H9 (cell line): ENCODE measurements at regions not wholly inside any gene's neighbourhood (a gene's known extent, or its start where the extent isn't known, plus 50 kb on each side); places are given as distances from the start of the nearest gene placed in this dataset.

ENCODE experiments used
- DNase-seq: peaks from one replicate; pipeline ENCODE4 v3.0.0-alpha.2; 2017
- H2AFZ ChIP-seq: one replicate; pipeline ENCODE4 v1.6.1; 2013; ENCODE audit warnings: mild to moderate bottlenecking, low read length, control low read depth, moderate library complexity
- H2AK5ac ChIP-seq: 2 replicates; pipeline ENCODE4 v1.6.1; 2013; ENCODE audit warnings: low read length, control low read depth, mixed read lengths; ENCODE audit not compliant: insufficient read length
- H2BK120ac ChIP-seq: one replicate; pipeline ENCODE4 v1.6.1; 2013; ENCODE audit warnings: low read depth, mild to moderate bottlenecking, low read length, control low read depth, inconsistent platforms; ENCODE audit not compliant: poor library complexity, severe bottlenecking
- H2BK12ac ChIP-seq: 2 replicates; pipeline ENCODE4 v1.6.1; 2013; ENCODE audit warnings: low read length, control low read depth, mixed read lengths, low read depth; ENCODE audit not compliant: insufficient read length
- H2BK15ac ChIP-seq: 2 replicates; pipeline ENCODE4 v1.6.1; 2013; ENCODE audit warnings: low read depth, low read length, control low read depth
- H2BK20ac ChIP-seq: one replicate; pipeline ENCODE4 v1.6.1; 2013; ENCODE audit warnings: low read depth, mild to moderate bottlenecking, low read length, control low read depth, inconsistent platforms; ENCODE audit not compliant: poor library complexity, severe bottlenecking
- H2BK5ac ChIP-seq: 2 replicates; pipeline ENCODE4 v1.6.1; 2013; ENCODE audit warnings: low read length, control low read depth, mixed read lengths; ENCODE audit not compliant: insufficient read length
- H3K14ac ChIP-seq: 2 replicates; pipeline ENCODE4 v1.6.1; 2013; ENCODE audit warnings: low read length, control low read depth; ENCODE audit not compliant: insufficient read depth
- H3K18ac ChIP-seq: 2 replicates; pipeline ENCODE4 v1.6.1; 2013; ENCODE audit warnings: low read depth, mild to moderate bottlenecking, mixed read lengths, low read length, control low read depth; ENCODE audit not compliant: insufficient read length
- H3K23ac ChIP-seq: 2 replicates; pipeline ENCODE4 v1.6.1; 2013; ENCODE audit warnings: low read length, control low read depth, mixed read lengths, low read depth; ENCODE audit not compliant: insufficient read length
- H3K23me2 ChIP-seq: 2 replicates; pipeline ENCODE4 v1.6.1; 2013; ENCODE audit warnings: low read depth, mild to moderate bottlenecking, mixed read lengths, low read length, control low read depth; ENCODE audit not compliant: insufficient read length, poor library complexity, severe bottlenecking
- H3K27ac ChIP-seq: 2 replicates; pipeline ENCODE4 v1.5.1; 2013; ENCODE audit warnings: low read length, control low read depth, mixed read lengths, low read depth; ENCODE audit not compliant: insufficient read length
- H3K27me3 ChIP-seq: 2 replicates; pipeline ENCODE4 v1.6.1; 2013; ENCODE audit warnings: low read length, control low read depth, inconsistent platforms; ENCODE audit not compliant: insufficient read depth
- H3K4ac ChIP-seq: 2 replicates; pipeline ENCODE4 v1.6.1; 2013; ENCODE audit warnings: low read depth, mild to moderate bottlenecking, control low read depth, inconsistent platforms, low read length, moderate library complexity
- H3K4me1 ChIP-seq: 2 replicates; pipeline ENCODE4 v1.6.1; 2013; ENCODE audit warnings: low read length, control low read depth, inconsistent platforms; ENCODE audit not compliant: insufficient read depth
- H3K4me2 ChIP-seq: 2 replicates; pipeline ENCODE4 v1.6.1; 2013; ENCODE audit warnings: low read length, control low read depth, mixed read lengths; ENCODE audit not compliant: insufficient read length, insufficient read depth
- H3K56ac ChIP-seq: 2 replicates; pipeline ENCODE4 v1.6.1; 2013; ENCODE audit warnings: low read depth, mild to moderate bottlenecking, mixed read lengths, low read length, control low read depth; ENCODE audit not compliant: insufficient read length
- H3K79me1 ChIP-seq: 2 replicates; pipeline ENCODE4 v1.6.1; 2013; ENCODE audit warnings: low read depth, mild to moderate bottlenecking, moderate library complexity, low read length, control low read depth, inconsistent platforms; ENCODE audit not compliant: insufficient read depth, poor library complexity, severe bottlenecking
- H3K79me2 ChIP-seq: 2 replicates; pipeline ENCODE4 v1.6.1; 2013; ENCODE audit warnings: low read length, control low read depth, inconsistent platforms; ENCODE audit not compliant: insufficient read depth
- H3K9ac ChIP-seq: 2 replicates; pipeline ENCODE4 v1.6.1; 2013; ENCODE audit warnings: low read length, control low read depth, mixed read lengths; ENCODE audit not compliant: insufficient read length; ENCODE audit errors: extremely low read depth
- H3K9me3 ChIP-seq: one replicate; pipeline ENCODE4 v1.6.1; 2013; ENCODE audit warnings: low read depth, low read length, inconsistent platforms; ENCODE audit not compliant: control insufficient read depth
- H3T11ph ChIP-seq: one replicate; pipeline ENCODE4 v1.6.1; 2013; ENCODE audit warnings: mild to moderate bottlenecking, low read length, control low read depth, inconsistent platforms
- H4K20me1 ChIP-seq: one replicate; pipeline ENCODE4 v1.6.1; 2013; ENCODE audit not compliant: control insufficient read depth, insufficient read length, insufficient read depth
- H4K5ac ChIP-seq: 2 replicates; pipeline ENCODE4 v1.6.1; 2013; ENCODE audit warnings: low read depth, mild to moderate bottlenecking, mixed read lengths, low read length, control low read depth; ENCODE audit not compliant: insufficient read length
- H4K8ac ChIP-seq: replicated peaks from 2 replicates; pipeline ENCODE4 v1.6.1; 2013; ENCODE audit warnings: low read length, control low read depth, mixed read lengths, low read depth; ENCODE audit not compliant: insufficient read length
- H4K91ac ChIP-seq: 2 replicates; pipeline ENCODE4 v1.6.1; 2013; ENCODE audit warnings: low read depth, mild to moderate bottlenecking, moderate library complexity, mixed read lengths, low read length, control low read depth; ENCODE audit not compliant: insufficient read length
- H3K27ac Mint-ChIP-seq, 3 experiments: 2 replicates in 2 of 3; 3 replicates in 1 of 3; pipeline ENCODE4 v1.8.0; 2020 to 2021; ENCODE audit warnings: mixed read lengths in 3 of 3, mild to moderate bottlenecking in 1 of 3, moderate library complexity in 1 of 3
- H3K27me3 Mint-ChIP-seq: 2 replicates; pipeline ENCODE4 v1.8.0; 2021; ENCODE audit warnings: low read depth, mild to moderate bottlenecking, moderate library complexity, mixed read lengths
- H3K36me3 Mint-ChIP-seq, 3 experiments: 2 replicates in 2 of 3; 3 replicates in 1 of 3; pipeline ENCODE4 v1.8.0; 2020 to 2021; ENCODE audit warnings: low read depth in 3 of 3, mixed read lengths in 3 of 3; ENCODE audit not compliant: insufficient read depth in 1 of 3
- H3K4me1 Mint-ChIP-seq, 2 experiments: 2 replicates each; pipeline ENCODE4 v1.8.0; 2020; ENCODE audit warnings: mixed read lengths in 2 of 2
- H3K4me3 Mint-ChIP-seq, 2 experiments: 2 replicates in 1 of 2; 3 replicates in 1 of 2; pipeline ENCODE4 v1.8.0; 2020 to 2021; ENCODE audit warnings: mild to moderate bottlenecking in 2 of 2, mixed read lengths in 2 of 2, moderate library complexity in 1 of 2
- H3K9me3 Mint-ChIP-seq, 2 experiments: 2 replicates in 1 of 2; 3 replicates in 1 of 2; pipeline ENCODE4 v1.8.0; 2020; ENCODE audit warnings: mild to moderate bottlenecking in 2 of 2, mixed read lengths in 2 of 2, moderate library complexity in 1 of 2
- WGBS: extraction: QIAGEN DNeasy Blood & Tissue Kit; methylation state at CpG from one replicate; pipeline ENCODE4 v1.1.7; 2013; ENCODE audit warnings: missing lambda C conversion rate, low lambda C conversion rate, mixed read lengths; ENCODE audit not compliant: insufficient read length; ENCODE audit errors: extremely low coverage; 5-methylcytosine and 5-hydroxymethylcytosine counted together
- TF ChIP-seq, protein P1 (sequence below): fragments of 200-600 bp; sonication (generic); conservative IDR thresholded peaks from 3 replicates; pipeline ENCODE4 v1.8.0; 2021; ENCODE audit warnings: antibody characterized with exemption, mild to moderate bottlenecking

GRCh38 chr7:26480156-26480555, 188.5 kb downstream of the SNX10 start:
- Mint-ChIP-seq H3K27ac (no peak overlapping the region; a peak in 1 of 7 replicates), H3K27me3 (peaks cover 50% of the 10 kb centered on the region), H3K4me1 (peaks cover 13 to 15% of the 10 kb centered on the region in 2 experiments), H3K9me3 (no peaks in the 10 kb centered on the region; a peak in 1 of 5 replicates), H3K4me3 (no peak overlapping the region), H3K36me3 (no peaks in the 10 kb centered on the region; a peak in 1 of 7 replicates)
- Histone ChIP-seq H2AFZ (no peak overlapping the region), H3K9ac (no peak overlapping the region), H3K14ac (no peak overlapping the region), H3K79me1 (no peaks in the 10 kb centered on the region), H3K56ac (no peak overlapping the region), H2BK20ac (no peak overlapping the region), H4K5ac (no peak overlapping the region), H2BK5ac (no peak overlapping the region), H4K8ac (no peak overlapping the region), H2AK5ac (no peak overlapping the region), H3K79me2 (no peaks in the 10 kb centered on the region), H3T11ph (no peak overlapping the region), H4K20me1 (no peaks in the 10 kb centered on the region), H4K91ac (no peak overlapping the region), H3K4me1 (peaks cover 3% of the 10 kb centered on the region; the same call in 1 of the 2 replicates), H3K4me2 (no peak overlapping the region), H3K9me3 (no peaks in the 10 kb centered on the region), H3K23me2 (no peaks in the 10 kb centered on the region), H2BK12ac (no peak overlapping the region), H3K27ac (no peak overlapping the region), H3K27me3 (no peaks in the 10 kb centered on the region; the same call in 1 of the 2 replicates), H2BK15ac (no peak overlapping the region), H3K4ac (no peak overlapping the region), H2BK120ac (no peak overlapping the region), H3K23ac (no peak overlapping the region), H3K18ac (no peak overlapping the region)
- no peak for DNase-seq
- TF ChIP-seq, protein P1, sequence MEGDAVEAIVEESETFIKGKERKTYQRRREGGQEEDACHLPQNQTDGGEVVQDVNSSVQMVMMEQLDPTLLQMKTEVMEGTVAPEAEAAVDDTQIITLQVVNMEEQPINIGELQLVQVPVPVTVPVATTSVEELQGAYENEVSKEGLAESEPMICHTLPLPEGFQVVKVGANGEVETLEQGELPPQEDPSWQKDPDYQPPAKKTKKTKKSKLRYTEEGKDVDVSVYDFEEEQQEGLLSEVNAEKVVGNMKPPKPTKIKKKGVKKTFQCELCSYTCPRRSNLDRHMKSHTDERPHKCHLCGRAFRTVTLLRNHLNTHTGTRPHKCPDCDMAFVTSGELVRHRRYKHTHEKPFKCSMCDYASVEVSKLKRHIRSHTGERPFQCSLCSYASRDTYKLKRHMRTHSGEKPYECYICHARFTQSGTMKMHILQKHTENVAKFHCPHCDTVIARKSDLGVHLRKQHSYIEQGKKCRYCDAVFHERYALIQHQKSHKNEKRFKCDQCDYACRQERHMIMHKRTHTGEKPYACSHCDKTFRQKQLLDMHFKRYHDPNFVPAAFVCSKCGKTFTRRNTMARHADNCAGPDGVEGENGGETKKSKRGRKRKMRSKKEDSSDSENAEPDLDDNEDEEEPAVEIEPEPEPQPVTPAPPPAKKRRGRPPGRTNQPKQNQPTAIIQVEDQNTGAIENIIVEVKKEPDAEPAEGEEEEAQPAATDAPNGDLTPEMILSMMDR, result no peak
- WGBS, result no CpG with 5 or more reads among the region's 9 CpGs
